ENCODE measurements at regions not wholly inside any gene's neighbourhood (a gene's known extent, or its start where the extent isn't known, plus 50 kb on each side); places are given as distances from the start of the nearest gene placed in this dataset.

GRCh38 chr3:165544432-165544831 lies 292.8 kb downstream of the BCHE start:
- H3K9me3 Mint-ChIP-seq (ENCODE audit: unreplicated experiment) = no peaks in the 10 kb centered on the region
- H3K4me1 Mint-ChIP-seq (ENCODE audit: low read depth, unreplicated experiment) = no peaks in the 10 kb centered on the region
- DNase-seq = no peak
- no peaks in the 10 kb centered on the region for H3K36me3 ChIP-seq (ENCODE audit: control insufficient read depth, insufficient read depth, low read length)
- H3K9me3 ChIP-seq = no peaks in the 10 kb centered on the region
- no peaks in the 10 kb centered on the region for H3K4me1 ChIP-seq
- H3K36me3 Mint-ChIP-seq (ENCODE audit: insufficient read depth, unreplicated experiment) = no peaks in the 10 kb centered on the region
- H3K4me3 ChIP-seq (ENCODE audit: low read depth, low read length) = no peak overlapping the region
- no peak overlapping the region for H3K27ac Mint-ChIP-seq (ENCODE audit: unreplicated experiment)
- no peak overlapping the region for H3K4me3 Mint-ChIP-seq (ENCODE audit: unreplicated experiment)
- no TSS peak for BruUV-seq (replicated peaks)
- CTCF ChIA-PET = no interaction called here
- no peak for TF ChIP-seq CTCF (IDR thresholded peaks at IDR 0.05; ENCODE audit: insufficient read depth in 1 of 2, low read depth in 1 of 2, low read length in 1 of 2, severe bottlenecking in 1 of 2, unreplicated experiment in 1 of 2)
- H3K27me3 Mint-ChIP-seq (ENCODE audit: insufficient read depth, unreplicated experiment) = no peaks in the 10 kb centered on the region
- intact Hi-C loops (cut with micrococcal nuclease; ENCODE audit: unreplicated experiment) = loop anchor here (5.0 kb wide), 1 partner anchor 453 kb away; no protein-coding TSS in a partner anchor
- POLR2A ChIA-PET = no interaction called here
- H3K27me3 ChIP-seq (replicated peaks; ENCODE audit: control insufficient read depth, insufficient read depth, low read length) = no peaks in the 10 kb centered on the region

GRCh38 chr3:165538166-165538565 lies 299.1 kb downstream of the BCHE start:
- ChIA-PET CTCF (no interaction called here), POLR2A (no interaction called here)
- Histone ChIP-seq H3K4me1 (no peaks in the 10 kb centered on the region), H3K9me3 (no peaks in the 10 kb centered on the region), H3K4me3 (ENCODE audit: low read depth, low read length) (no peak overlapping the region), H3K36me3 (ENCODE audit: control insufficient read depth, insufficient read depth, low read length) (no peaks in the 10 kb centered on the region), H3K27me3 (replicated peaks; ENCODE audit: control insufficient read depth, insufficient read depth, low read length) (no peaks in the 10 kb centered on the region)
- Mint-ChIP-seq H3K27me3 (ENCODE audit: insufficient read depth, unreplicated experiment) (no peaks in the 10 kb centered on the region), H3K4me1 (ENCODE audit: low read depth, unreplicated experiment) (no peaks in the 10 kb centered on the region), H3K4me3 (ENCODE audit: unreplicated experiment) (no peak overlapping the region), H3K36me3 (ENCODE audit: insufficient read depth, unreplicated experiment) (no peaks in the 10 kb centered on the region), H3K27ac (ENCODE audit: unreplicated experiment) (no peak overlapping the region), H3K9me3 (ENCODE audit: unreplicated experiment) (no peaks in the 10 kb centered on the region)
- no TSS peak for BruUV-seq (replicated peaks)
- intact Hi-C loops (cut with micrococcal nuclease; ENCODE audit: unreplicated experiment) = no loop called here
- no peak for TF ChIP-seq CTCF (IDR thresholded peaks at IDR 0.05; ENCODE audit: insufficient read depth in 1 of 2, low read depth in 1 of 2, low read length in 1 of 2, severe bottlenecking in 1 of 2, unreplicated experiment in 1 of 2)
- DNase-seq = no peak

- H3K27ac Mint-ChIP-seq (ENCODE audit: unreplicated experiment) = no peak overlapping the region
- H3K27me3 Mint-ChIP-seq (ENCODE audit: insufficient read depth, unreplicated experiment) = no peaks in the 10 kb centered on the region
- DNase-seq = no peak
- H3K9me3 ChIP-seq = no peaks in the 10 kb centered on the region
- no TSS peak for BruUV-seq (replicated peaks)
- no peaks in the 10 kb centered on the region for H3K4me1 Mint-ChIP-seq (ENCODE audit: low read depth, unreplicated experiment)
- H3K4me1 ChIP-seq = no peaks in the 10 kb centered on the region
- CTCF ChIA-PET = no interaction called here
- no peak overlapping the region for H3K4me3 Mint-ChIP-seq (ENCODE audit: unreplicated experiment)
- no peaks in the 10 kb centered on the region for H3K27me3 ChIP-seq (replicated peaks; ENCODE audit: control insufficient read depth, insufficient read depth, low read length)
- no peak overlapping the region for H3K4me3 ChIP-seq (ENCODE audit: low read depth, low read length)
- intact Hi-C loops (cut with micrococcal nuclease; ENCODE audit: unreplicated experiment) = no loop called here
- TF ChIP-seq CTCF (IDR thresholded peaks at IDR 0.05; ENCODE audit: insufficient read depth in 1 of 2, low read depth in 1 of 2, low read length in 1 of 2, severe bottlenecking in 1 of 2, unreplicated experiment in 1 of 2) = no peak
- H3K36me3 ChIP-seq (ENCODE audit: control insufficient read depth, insufficient read depth, low read length) = no peaks in the 10 kb centered on the region
- no peaks in the 10 kb centered on the region for H3K9me3 Mint-ChIP-seq (ENCODE audit: unreplicated experiment)
- H3K36me3 Mint-ChIP-seq (ENCODE audit: insufficient read depth, unreplicated experiment) = no peaks in the 10 kb centered on the region
- POLR2A ChIA-PET = no interaction called here
These were observed 304.4 kb downstream of the BCHE start for GRCh38 chr3:165532851-165533250.
